GM23338 (cell line): ENCODE measurements at regions not wholly inside any gene's neighbourhood (a gene's known extent, or its start where the extent isn't known, plus 50 kb on each side); places are given as distances from the start of the nearest gene placed in this dataset.

ENCODE experiments used
- ATAC-seq: fragments of 200-7000 bp; cut with Tn5 transposase; 3 replicates; pipeline ENCODE4 v1.9.1; 2020
- DNase-seq: peaks from one replicate; pipeline ENCODE4 v3.0.0-alpha.2; 2015; ENCODE audit warnings: low spot score
- H2AFZ ChIP-seq: fragments of 200-600 bp; sonication (generic); 2 replicates; pipeline ENCODE4 v1.8.0; 2016; ENCODE audit warnings: antibody characterized with exemption, mild to moderate bottlenecking, moderate library complexity
- H3F3A ChIP-seq: fragments of 200-600 bp; sonication (generic); replicated peaks from 2 replicates; pipeline ENCODE4 v1.8.0; 2017; ENCODE audit warnings: antibody characterized with exemption, mixed run types, low read depth
- H3K27ac ChIP-seq: fragments of 200-600 bp; sonication (generic); 2 replicates; pipeline ENCODE4 v1.6.1; 2016; ENCODE audit warnings: low read depth
- H3K27me3 ChIP-seq: fragments of 200-600 bp; sonication (generic); 2 replicates; pipeline ENCODE4 v1.8.0; 2016; ENCODE audit warnings: mild to moderate bottlenecking, mixed run types, moderate library complexity; ENCODE audit not compliant: insufficient read depth
- H3K36me3 ChIP-seq: fragments of 200-600 bp; sonication (generic); 2 replicates; pipeline ENCODE4 v1.8.0; 2016; ENCODE audit warnings: mild to moderate bottlenecking; ENCODE audit not compliant: insufficient read depth
- H3K4me1 ChIP-seq: fragments of 200-600 bp; sonication (generic); 2 replicates; pipeline ENCODE4 v1.8.0; 2016; ENCODE audit warnings: mild to moderate bottlenecking, moderate library complexity; ENCODE audit not compliant: insufficient read depth
- H3K4me2 ChIP-seq: fragments of 200-600 bp; sonication (generic); 2 replicates; pipeline ENCODE4 v1.7.1; 2017; ENCODE audit warnings: mixed run types
- H3K4me3 ChIP-seq: fragments of 200-600 bp; sonication (generic); 2 replicates; pipeline ENCODE4 v1.6.1; 2016; ENCODE audit warnings: mixed run types
- H3K79me2 ChIP-seq: fragments of 200-600 bp; sonication (generic); replicated peaks from 2 replicates; pipeline ENCODE4 v1.8.0; 2017; ENCODE audit warnings: mild to moderate bottlenecking; ENCODE audit not compliant: insufficient read depth
- H3K9me2 ChIP-seq: fragments of 200-600 bp; sonication (generic); 2 replicates; pipeline ENCODE4 v1.8.0; 2017; ENCODE audit not compliant: insufficient read depth
- H4K20me1 ChIP-seq: fragments of 200-600 bp; sonication (generic); replicated peaks from 2 replicates; pipeline ENCODE4 v1.8.0; 2017; ENCODE audit warnings: mild to moderate bottlenecking; ENCODE audit not compliant: insufficient read depth
- H3K27ac Mint-ChIP-seq: 2 replicates; pipeline ENCODE4 v1.8.0; 2020; ENCODE audit warnings: inconsistent platforms, mild to moderate bottlenecking, moderate library complexity, mixed read lengths
- H3K27me3 Mint-ChIP-seq: 3 replicates; pipeline ENCODE4 v1.8.0; 2022; ENCODE audit warnings: low read depth, mild to moderate bottlenecking, moderate library complexity, mixed read lengths, inconsistent platforms; ENCODE audit not compliant: insufficient read depth, poor library complexity
- H3K36me3 Mint-ChIP-seq: 3 replicates; pipeline ENCODE4 v1.8.0; 2021; ENCODE audit warnings: low read depth, mild to moderate bottlenecking, inconsistent platforms, moderate library complexity, mixed read lengths
- H3K4me1 Mint-ChIP-seq: 3 replicates; pipeline ENCODE4 v1.8.0; 2020; ENCODE audit warnings: mild to moderate bottlenecking, inconsistent platforms, mixed read lengths
- H3K4me3 Mint-ChIP-seq: 3 replicates; pipeline ENCODE4 v1.8.0; 2021; ENCODE audit warnings: moderate library complexity, mild to moderate bottlenecking, inconsistent platforms, mixed read lengths
- H3K9me3 Mint-ChIP-seq: 3 replicates; pipeline ENCODE4 v1.8.0; 2020; ENCODE audit warnings: moderate library complexity, mild to moderate bottlenecking, inconsistent platforms, mixed read lengths
- CREB1 ChIP-seq: fragments of 250-450 bp; sonication (Bioruptor Pico); IDR thresholded peaks from 2 replicates; pipeline ENCODE4 v1.5.0; 2020; ENCODE audit warnings: low read depth, mild to moderate bottlenecking, moderate library complexity
- CTCF ChIP-seq, 2 experiments: fragments of 200-600 bp in 1 of 2; sonication (generic) in 1 of 2; conservative IDR thresholded peaks; 2 replicates each; pipeline versions ENCODE4 v1.5.1 to v1.6.1; 2016 to 2017; ENCODE audit warnings: antibody characterized with exemption in 2 of 2, low read depth in 2 of 2, mild to moderate bottlenecking in 2 of 2, moderate library complexity in 1 of 2
- ETS1 ChIP-seq: IDR thresholded peaks from 2 replicates; pipeline ENCODE4 v1.6.1; 2016; ENCODE audit warnings: antibody characterized with exemption
- EZH2 ChIP-seq: fragments of 200-600 bp; sonication (generic); IDR thresholded peaks from one replicate; pipeline ENCODE4 v1.8.0; 2017; ENCODE audit warnings: antibody characterized with exemption, mild to moderate bottlenecking, low read depth; ENCODE audit not compliant: unreplicated experiment
- EZH2phosphoT487 ChIP-seq: fragments of 200-600 bp; sonication (generic); IDR thresholded peaks from one replicate; pipeline ENCODE4 v1.8.1; 2018; ENCODE audit warnings: antibody characterized with exemption; ENCODE audit not compliant: unreplicated experiment
- JUNB ChIP-seq: IDR thresholded peaks from one replicate; pipeline ENCODE4 v1.6.1; 2016; ENCODE audit warnings: antibody characterized with exemption; ENCODE audit not compliant: unreplicated experiment
- NANOG ChIP-seq: IDR thresholded peaks from 2 replicates; pipeline ENCODE4 v1.6.1; 2016; ENCODE audit warnings: antibody characterized with exemption, borderline replicate concordance
- POLR2AphosphoS5 ChIP-seq: IDR thresholded peaks from 2 replicates; pipeline ENCODE4 v1.6.1; 2016; ENCODE audit warnings: antibody characterized with exemption, low read depth
- REST ChIP-seq: IDR thresholded peaks from one replicate; pipeline ENCODE4 v1.6.1; 2018; ENCODE audit warnings: antibody characterized with exemption; ENCODE audit not compliant: unreplicated experiment
- STAT1 ChIP-seq: IDR thresholded peaks from one replicate; pipeline ENCODE4 v1.6.1; 2016; ENCODE audit warnings: antibody characterized with exemption; ENCODE audit not compliant: unreplicated experiment
- ZNF114 ChIP-seq: fragments of 250-450 bp; sonication (Bioruptor Pico); IDR thresholded peaks from 2 replicates; pipeline ENCODE4 v1.5.0; 2020; ENCODE audit warnings: mild to moderate bottlenecking, moderate library complexity
- ZNF331 ChIP-seq: fragments of 250-450 bp; sonication (Bioruptor Pico); IDR thresholded peaks from 2 replicates; pipeline ENCODE4 v1.5.0; 2020; ENCODE audit warnings: low read depth, mild to moderate bottlenecking, moderate library complexity
- ZNF462 ChIP-seq: fragments of 250-450 bp; sonication (Bioruptor Pico); IDR thresholded peaks from 2 replicates; pipeline ENCODE4 v1.5.0; 2020; ENCODE audit warnings: mild to moderate bottlenecking, moderate library complexity

- no peak overlapping the region for H2AFZ ChIP-seq
- H3K27me3 ChIP-seq = no peaks in the 10 kb centered on the region
- H3K27ac ChIP-seq = no peak overlapping the region
- H3K79me2 ChIP-seq = no peaks in the 10 kb centered on the region
- TF ChIP-seq JUNB (no peak), REST (no peak), STAT1 (no peak), CTCF (conservative IDR thresholded peaks at IDR 0.05; ENCODE audit: low read depth in 2 of 2) (no peak), EZH2 (no peak), ZNF331 (CRISPR knock-in tag) (no peak), POLR2AphosphoS5 (no peak), NANOG (no peak), ZNF462 (CRISPR knock-in tag) (no peak), EZH2phosphoT487 (no peak), ETS1 (no peak), CREB1 (CRISPR knock-in tag) (no peak), ZNF114 (CRISPR knock-in tag) (no peak)
- no peaks in the 10 kb centered on the region for H3K9me2 ChIP-seq
- H3K27ac Mint-ChIP-seq = no peak overlapping the region
- no peak overlapping the region for H3K4me2 ChIP-seq
- no peaks in the 10 kb centered on the region for H4K20me1 ChIP-seq
- no peaks in the 10 kb centered on the region for H3K4me1 ChIP-seq
- no peaks in the 10 kb centered on the region for H3K4me1 Mint-ChIP-seq
- H3K4me3 Mint-ChIP-seq = no peak overlapping the region
- ATAC-seq (no peak), DNase-seq (no peak)
- no peaks in the 10 kb centered on the region for H3K36me3 ChIP-seq
- no peaks in the 10 kb centered on the region for H3K9me3 Mint-ChIP-seq
- no peaks in the 10 kb centered on the region for H3K27me3 Mint-ChIP-seq
- H3K4me3 ChIP-seq = no peak overlapping the region
- H3F3A ChIP-seq = no peaks in the 10 kb centered on the region
- H3K36me3 Mint-ChIP-seq = no peaks in the 10 kb centered on the region
Observed at GRCh38 chr4:176945334-176945733, 152.6 kb upstream of the VEGFC start.
